ENCODE measurements at regions not wholly inside any gene's neighbourhood (a gene's known extent, or its start where the extent isn't known, plus 50 kb on each side); places are given as distances from the start of the nearest gene placed in this dataset.
A peak's percentile ranks its signal among the peaks of the same experiment; 100 is the strongest.

DNA sequence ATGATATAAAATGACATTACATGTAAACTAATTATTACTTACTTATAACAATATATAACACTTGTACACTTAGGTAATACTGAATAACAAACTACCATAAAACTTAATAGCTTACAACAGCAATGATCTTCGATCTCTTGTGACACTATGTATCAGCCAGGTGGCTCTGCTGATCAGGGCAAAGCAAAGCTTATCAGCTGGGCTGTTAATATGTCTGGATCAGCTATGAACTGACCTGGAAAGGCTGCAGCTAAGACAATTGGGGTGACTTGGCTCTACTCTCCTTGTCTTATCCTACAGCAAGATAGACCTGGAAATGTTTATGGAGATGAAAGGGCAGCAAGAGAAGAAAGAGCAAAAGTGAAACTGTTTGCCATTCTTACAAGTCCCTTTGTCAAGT is 511.3 kb downstream of the TLR4 start:
- DNase-seq (ENCODE audit: low read depth): no peak
- in situ Hi-C loops (cut with HindIII; ENCODE audit: low pct_unique_long_range_greater_than_20kb, low sequenced_read_pairs): no loop called here

DNA sequence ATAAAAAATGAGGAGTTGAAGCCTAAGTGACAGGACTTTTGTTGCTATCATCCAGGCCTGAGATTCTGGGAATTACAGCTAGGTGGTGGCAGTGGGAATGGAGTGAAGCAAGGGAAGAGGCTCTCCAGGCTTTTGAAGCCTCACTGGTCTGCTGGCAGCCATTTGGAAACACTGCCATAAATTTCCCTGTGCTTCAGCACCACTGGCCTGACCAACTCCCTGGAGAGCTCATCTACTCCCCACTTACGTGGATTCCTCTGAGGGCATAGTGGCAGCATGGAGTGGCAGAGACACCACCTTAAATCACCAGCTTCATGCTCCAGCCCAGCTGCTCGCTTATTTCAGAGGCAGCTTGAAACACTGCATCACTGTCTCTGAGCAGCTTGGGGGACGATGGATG is 518.2 kb downstream of the TLR4 start:
- in situ Hi-C loops (cut with HindIII; ENCODE audit: low pct_unique_long_range_greater_than_20kb, low sequenced_read_pairs): no loop called here
- peak; percentile 34 for DNase-seq (ENCODE audit: low read depth)

DNA sequence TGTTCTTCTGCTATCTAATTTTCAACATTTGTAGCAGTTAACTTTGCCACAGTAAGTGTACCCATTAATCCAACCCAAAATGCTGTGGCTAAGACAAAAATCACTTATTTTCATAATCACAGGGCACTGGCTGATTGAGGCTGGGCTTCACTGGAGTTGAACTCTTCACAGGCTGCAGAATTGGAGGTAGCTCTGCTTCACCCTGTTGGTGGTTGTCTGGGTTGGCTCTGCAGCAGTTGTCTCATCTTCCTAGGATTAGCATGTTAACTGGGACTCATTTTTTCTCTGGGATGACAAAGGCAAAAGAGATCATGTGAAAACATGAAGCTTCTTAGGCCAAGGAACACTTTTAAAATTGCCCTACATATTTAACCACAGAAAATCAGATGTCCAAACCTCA is 518.9 kb downstream of the TLR4 start:
- in situ Hi-C loops (cut with HindIII; ENCODE audit: low pct_unique_long_range_greater_than_20kb, low sequenced_read_pairs): no loop called here
- DNase-seq (ENCODE audit: low read depth): no peak

DNA sequence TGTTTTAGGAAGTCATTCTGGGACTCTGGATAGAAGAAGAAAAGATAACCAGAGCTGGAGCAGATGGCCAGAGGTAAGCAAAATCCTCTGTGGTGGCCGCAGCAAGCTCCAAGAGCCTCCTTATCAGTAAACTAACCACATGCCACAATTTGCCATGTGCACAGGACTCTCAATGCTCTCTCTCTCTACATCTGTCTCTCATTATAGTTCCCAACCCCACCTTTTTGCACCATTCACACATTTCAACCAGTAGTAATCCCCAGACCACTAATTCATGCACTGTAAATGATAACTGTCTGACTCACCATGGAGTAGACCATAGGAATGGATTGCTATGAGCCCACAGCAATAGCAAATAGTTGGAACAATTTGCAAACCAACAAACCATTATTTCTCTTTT is 526.1 kb downstream of the TLR4 start:
- in situ Hi-C loops (cut with HindIII; ENCODE audit: low pct_unique_long_range_greater_than_20kb, low sequenced_read_pairs): no loop called here
- no peak for DNase-seq (ENCODE audit: low read depth)

DNA sequence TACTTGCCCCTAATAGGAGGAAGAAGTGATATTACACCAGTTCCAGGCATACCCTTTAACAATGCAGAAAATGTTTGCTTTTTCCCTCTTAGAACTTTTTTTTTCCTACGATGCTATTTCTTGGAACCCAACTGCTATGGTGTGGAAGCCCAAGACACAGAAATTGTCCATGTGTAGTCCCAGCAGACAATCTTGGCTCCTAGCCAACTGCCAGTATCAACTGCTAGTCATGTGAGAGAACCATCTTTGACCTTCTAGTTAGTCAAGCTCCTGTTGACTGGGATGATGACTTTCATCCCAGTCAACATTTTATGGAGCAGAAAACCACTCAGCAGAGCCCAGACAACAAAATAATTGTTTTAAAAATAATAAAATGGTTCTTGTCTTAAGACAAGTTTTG is 532.4 kb downstream of the TLR4 start:
- DNase-seq (ENCODE audit: low read depth): no peak
- in situ Hi-C loops (cut with HindIII; ENCODE audit: low pct_unique_long_range_greater_than_20kb, low sequenced_read_pairs): no loop called here

DNA sequence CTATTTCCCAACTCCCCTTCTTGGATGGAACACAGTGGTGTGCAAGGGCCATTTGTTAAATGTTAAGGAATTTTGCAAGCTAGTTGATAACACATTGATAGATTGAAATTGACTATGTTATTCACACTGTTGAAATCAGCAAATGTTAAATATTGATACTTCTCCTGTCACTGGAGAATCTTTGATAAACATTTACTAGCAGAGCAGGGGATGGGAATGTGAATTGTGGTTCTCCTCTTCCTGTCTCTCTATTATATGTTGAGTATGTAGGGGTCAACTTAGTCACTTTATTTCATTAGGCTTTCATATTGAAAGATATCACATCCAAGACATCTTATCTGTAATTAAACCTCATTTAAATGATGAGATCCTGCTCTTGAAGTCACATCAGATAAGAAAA is 533.9 kb downstream of the TLR4 start:
- in situ Hi-C loops (cut with HindIII; ENCODE audit: low pct_unique_long_range_greater_than_20kb, low sequenced_read_pairs): no loop called here
- no peak for DNase-seq (ENCODE audit: low read depth)

DNA sequence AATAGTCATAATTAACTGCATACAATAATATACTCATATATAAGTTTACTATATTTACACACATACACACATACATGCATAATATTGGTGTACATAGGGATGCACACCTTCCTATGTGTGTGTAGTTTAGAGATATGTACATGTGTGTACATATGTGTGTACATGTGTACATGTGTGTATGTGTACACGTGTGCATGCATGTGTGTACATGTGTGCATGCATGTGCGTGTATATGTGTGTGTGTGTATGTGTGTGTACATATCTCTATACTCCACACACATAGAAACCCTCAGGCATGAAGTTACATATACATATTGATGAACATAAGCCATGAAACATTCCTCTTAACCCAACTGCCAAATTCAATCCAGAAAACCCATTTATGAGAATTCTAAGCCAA is 547.8 kb downstream of the TLR4 start:
- DNase-seq (ENCODE audit: low read depth): no peak
- in situ Hi-C loops (cut with HindIII; ENCODE audit: low pct_unique_long_range_greater_than_20kb, low sequenced_read_pairs): no loop called here

DNA sequence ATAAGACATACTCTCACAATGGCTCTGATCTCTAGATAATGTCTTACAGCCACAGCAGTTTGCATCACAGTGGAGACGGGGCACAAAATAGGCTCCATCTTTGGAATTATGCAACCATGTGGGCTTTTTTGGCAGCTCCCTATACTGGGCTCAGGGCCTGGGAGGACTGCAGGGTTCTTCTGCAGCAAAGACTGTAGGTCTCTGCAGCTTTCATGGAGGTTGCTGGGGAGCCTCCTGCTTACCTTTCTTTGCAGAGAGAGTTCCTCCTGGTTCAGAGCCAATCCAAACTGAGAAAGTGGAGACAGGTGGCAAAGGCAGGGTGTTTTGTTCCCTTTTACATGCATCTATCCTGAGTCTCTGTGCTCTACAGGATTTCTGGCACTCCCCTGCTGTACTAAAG is 558.0 kb downstream of the TLR4 start:
- no peak for DNase-seq (ENCODE audit: low read depth)
- in situ Hi-C loops (cut with HindIII; ENCODE audit: low pct_unique_long_range_greater_than_20kb, low sequenced_read_pairs): no loop called here

DNA sequence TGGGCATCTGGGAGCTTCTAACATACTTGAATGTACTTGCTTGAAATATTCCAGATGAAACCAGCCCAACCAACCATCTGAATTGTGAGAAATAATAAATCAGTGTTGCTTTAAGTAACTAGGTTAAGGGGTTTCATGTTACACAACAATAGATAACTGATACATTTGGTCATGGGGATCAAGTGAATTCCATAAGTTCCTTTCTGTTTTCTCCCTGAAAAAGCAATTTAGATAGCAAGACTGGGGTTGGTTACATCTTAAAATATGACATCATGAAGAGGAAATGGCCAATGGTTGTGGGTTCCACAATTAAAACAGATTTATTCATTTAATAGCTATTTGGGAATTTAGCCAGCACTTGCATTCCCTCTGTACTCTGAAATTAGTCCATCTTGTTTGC is 559.7 kb downstream of the TLR4 start:
- in situ Hi-C loops (cut with HindIII; ENCODE audit: low pct_unique_long_range_greater_than_20kb, low sequenced_read_pairs): no loop called here
- DNase-seq (ENCODE audit: low read depth): no peak

DNA sequence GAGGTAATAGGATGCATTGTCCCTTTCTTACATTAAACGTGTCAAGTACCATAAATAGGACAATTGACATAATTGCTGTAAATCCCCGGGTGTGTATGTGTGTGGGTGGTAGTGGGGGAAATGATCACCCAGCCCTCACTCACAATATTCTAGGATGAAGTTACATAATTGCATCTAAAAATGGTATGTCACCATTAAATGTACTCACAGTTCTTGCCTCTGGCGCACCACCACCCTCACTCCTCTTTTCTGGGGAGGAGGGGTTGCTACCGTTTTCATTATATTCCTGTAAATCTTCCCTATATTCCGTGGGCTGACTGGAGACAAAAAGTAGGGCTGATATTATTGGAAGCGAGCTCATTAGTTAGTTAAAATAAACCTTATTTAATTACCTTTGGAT is 563.8 kb downstream of the TLR4 start:
- no peak for DNase-seq (ENCODE audit: low read depth)
- in situ Hi-C loops (cut with HindIII; ENCODE audit: low pct_unique_long_range_greater_than_20kb, low sequenced_read_pairs): no loop called here

DNA sequence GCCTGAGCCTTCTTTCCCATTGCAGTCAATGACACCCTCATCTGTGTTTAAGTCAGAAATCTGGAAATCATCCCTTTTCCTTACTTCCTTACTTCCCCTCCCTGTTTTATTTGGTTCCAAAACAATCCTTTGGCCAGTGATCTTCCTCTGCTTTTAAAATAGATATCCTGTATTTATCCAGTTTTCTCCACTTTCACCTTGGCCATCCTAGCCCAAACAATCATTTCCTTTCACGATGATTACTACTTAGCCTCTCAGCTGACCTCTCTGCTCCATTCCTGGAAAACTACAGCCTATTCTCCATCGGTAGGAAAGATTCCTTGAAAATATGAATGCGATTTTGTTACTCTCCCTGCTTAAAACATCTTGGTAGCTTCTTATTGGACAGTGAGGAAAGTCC is 565.4 kb downstream of the TLR4 start:
- DNase-seq (ENCODE audit: low read depth): no peak
- in situ Hi-C loops (cut with HindIII; ENCODE audit: low pct_unique_long_range_greater_than_20kb, low sequenced_read_pairs): no loop called here

DNA sequence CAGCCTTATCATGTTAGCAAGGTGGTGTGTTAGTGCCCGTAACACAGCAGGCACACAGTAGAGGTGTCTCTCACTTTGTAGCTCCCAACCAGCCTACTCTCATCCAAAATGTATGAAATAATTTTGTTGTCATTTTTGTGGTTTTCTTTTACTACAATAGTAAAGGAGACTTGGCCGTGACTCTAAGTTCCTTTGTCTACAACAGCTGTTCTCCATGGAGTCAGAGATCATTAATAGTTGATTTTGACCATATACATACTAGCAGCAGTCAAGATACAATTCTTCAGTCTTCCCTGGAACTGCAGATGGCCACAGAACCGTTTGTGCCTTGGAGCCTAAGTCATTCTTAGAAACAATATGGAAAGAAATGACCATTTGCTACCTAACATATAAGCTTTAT is 567.1 kb downstream of the TLR4 start:
- DNase-seq (ENCODE audit: low read depth): no peak
- in situ Hi-C loops (cut with HindIII; ENCODE audit: low pct_unique_long_range_greater_than_20kb, low sequenced_read_pairs): no loop called here

DNA sequence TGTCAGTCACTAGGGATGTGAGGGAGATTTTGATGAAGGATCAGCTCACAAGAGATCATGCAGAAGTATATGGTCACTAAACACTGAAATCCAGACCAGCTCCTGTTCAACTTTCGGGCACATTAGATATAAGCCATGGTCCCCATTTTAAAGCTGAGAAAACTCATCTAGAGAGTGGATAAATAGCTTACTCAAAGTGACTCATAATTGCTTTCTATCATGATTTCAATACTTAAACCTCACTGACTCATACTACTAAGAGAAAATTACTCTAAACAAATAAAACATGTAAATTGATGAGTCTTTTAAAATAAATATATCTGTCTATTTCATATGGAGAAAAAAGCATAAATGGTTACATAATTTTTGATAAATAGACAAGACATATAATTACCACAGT is 567.7 kb downstream of the TLR4 start:
- DNase-seq (ENCODE audit: low read depth): no peak

DNA sequence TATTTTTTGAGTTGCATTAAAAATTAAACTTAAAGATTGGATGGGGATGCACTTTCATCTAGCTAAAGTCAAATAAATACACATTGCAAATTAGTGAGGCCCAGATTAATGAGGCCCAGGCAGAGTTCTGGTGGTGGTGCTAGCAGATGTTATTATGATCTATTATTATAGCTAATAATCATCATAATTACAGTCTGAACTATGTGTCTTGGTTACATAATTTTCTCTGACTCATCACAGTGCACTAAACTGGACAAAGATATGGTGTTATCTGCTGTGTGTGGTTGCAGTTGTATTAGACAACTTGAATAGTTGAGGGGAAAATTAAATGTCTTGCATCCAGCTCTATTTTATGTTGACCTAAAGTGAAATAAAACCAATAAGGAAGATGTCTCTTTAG is 568.8 kb downstream of the TLR4 start:
- DNase-seq (ENCODE audit: low read depth): no peak
- in situ Hi-C loops (cut with HindIII; ENCODE audit: low pct_unique_long_range_greater_than_20kb, low sequenced_read_pairs): no loop called here

More for the DNA sequence above, 567.7 kb downstream of the TLR4 start:
- in situ Hi-C loops (cut with HindIII; ENCODE audit: low pct_unique_long_range_greater_than_20kb, low sequenced_read_pairs): no loop called here

DNA sequence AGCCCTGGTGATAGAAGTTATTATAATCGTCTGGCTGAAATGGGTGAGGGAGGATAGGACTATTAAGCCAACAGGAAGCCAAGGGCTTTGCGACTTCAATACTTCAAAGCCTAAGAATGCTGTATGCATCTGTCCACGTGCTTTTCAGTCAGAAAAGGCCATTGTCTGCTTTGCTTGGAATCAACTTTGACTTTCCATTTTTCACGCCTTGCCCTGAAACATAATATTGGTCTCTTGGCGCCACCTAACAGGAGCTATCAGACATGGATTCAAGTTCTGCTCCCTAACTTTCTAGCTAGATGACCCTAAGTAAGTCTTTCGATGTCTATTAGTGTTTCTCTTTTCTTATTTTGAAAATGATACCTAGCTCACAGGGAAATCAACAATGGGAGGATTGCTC is 572.6 kb downstream of the TLR4 start:
- in situ Hi-C loops (cut with HindIII; ENCODE audit: low pct_unique_long_range_greater_than_20kb, low sequenced_read_pairs): no loop called here
- DNase-seq (ENCODE audit: low read depth): no peak

DNA sequence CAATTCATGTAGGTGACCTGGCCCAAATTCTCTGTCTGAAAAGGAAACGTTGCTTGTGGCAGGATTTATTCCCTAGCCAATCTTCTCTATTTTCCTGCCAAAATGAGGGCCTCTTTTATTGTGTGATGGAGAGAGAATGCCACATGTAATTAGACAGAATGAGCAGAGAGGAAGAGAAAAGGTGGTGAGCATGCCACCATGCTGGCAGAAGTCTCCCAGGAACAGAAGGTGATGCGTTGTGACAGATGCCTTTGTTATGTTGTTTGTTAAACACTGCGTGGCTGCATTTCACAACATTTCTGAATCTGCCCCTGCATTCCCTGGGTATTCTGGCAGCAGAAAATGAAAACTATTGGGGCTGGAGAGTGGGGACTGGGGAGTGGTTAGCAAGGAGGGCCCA is 577.6 kb downstream of the TLR4 start:
- no peak for DNase-seq (ENCODE audit: low read depth)

DNA sequence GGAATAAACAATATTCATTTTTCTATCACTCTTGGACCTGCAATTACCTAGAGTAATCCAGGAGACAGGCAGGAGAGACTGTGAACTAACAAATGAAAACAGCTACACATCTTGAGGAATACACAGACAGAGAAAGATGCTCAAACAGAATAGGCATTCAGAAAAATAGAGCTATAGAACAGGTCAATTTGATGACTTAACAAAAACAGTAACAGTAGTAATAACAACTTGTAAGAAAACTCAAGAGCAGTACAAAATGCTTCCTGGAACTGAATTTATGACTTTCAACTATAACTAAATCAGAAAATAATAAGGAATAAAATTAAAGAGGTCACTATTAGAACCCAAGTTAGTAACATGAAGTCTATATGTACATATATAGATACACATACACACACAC is 579.3 kb downstream of the TLR4 start:
- in situ Hi-C loops (cut with HindIII; ENCODE audit: low pct_unique_long_range_greater_than_20kb, low sequenced_read_pairs): no loop called here
- DNase-seq (ENCODE audit: low read depth): no peak

More for the DNA sequence above, 577.6 kb downstream of the TLR4 start:
- in situ Hi-C loops (cut with HindIII; ENCODE audit: low pct_unique_long_range_greater_than_20kb, low sequenced_read_pairs): no loop called here

DNA sequence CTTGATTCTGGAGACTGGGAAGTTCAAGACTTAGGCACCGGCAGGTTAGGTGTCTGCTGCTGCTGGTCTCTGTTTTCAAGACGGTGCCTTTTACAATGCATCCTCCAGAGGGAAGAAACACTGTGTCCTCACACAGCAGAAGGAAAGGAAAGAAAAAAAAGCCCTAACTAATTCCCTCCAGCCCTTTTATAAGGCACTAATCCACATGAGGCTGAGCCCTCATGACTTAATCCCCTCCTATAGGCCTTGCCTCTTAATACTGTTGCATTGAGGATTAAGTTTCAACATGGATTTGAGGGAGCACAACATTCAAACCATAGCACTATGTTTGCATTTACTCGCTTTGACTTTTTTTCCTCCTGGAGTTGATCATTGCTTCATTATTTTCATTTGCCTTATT is 585.9 kb downstream of the TLR4 start:
- in situ Hi-C loops (cut with HindIII; ENCODE audit: low pct_unique_long_range_greater_than_20kb, low sequenced_read_pairs): no loop called here

DNA sequence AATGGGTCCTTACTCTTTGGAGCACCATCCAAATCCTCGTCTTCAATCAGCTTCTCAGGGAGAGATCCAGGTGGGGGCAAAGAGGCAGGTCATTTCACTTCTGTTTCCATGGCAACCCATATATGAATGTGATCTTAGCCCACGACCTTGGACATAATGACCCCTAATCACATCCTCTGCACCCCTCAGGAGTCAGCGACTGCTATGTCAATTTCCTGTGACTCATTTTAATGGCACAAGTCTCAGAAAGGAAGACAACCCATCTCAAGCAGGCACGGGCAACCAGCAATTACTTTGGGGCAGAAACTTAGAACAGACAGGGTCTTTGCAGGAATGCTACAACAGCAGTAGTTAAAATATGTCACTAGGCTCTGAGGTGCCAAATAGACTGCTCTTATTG is 591.2 kb downstream of the TLR4 start:
- DNase-seq (ENCODE audit: low read depth): no peak
- in situ Hi-C loops (cut with HindIII; ENCODE audit: low pct_unique_long_range_greater_than_20kb, low sequenced_read_pairs): no loop called here

More for the DNA sequence above, 585.9 kb downstream of the TLR4 start:
- DNase-seq (ENCODE audit: low read depth): no peak

DNA sequence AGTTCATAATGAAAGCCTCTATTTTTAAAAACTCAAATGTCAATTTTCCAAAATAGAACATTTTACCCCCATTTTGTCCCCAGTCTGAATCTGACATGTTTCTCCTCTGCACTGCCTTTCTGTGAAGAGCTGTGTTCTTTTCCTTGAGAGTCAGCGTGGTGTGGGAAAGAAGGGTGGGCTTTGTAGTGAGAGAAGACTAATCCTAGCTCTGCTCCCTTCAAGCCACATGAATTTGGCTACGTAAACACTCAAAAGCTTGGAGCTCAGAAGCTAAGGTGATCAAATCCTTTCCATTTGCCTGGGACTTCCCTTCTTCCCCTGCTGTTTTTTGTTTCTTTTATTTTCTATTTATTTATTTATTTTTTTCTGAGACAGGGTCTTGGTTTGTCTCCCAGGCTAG is 598.5 kb downstream of the TLR4 start:
- no peak for DNase-seq (ENCODE audit: low read depth)
- in situ Hi-C loops (cut with HindIII; ENCODE audit: low pct_unique_long_range_greater_than_20kb, low sequenced_read_pairs): no loop called here

DNA sequence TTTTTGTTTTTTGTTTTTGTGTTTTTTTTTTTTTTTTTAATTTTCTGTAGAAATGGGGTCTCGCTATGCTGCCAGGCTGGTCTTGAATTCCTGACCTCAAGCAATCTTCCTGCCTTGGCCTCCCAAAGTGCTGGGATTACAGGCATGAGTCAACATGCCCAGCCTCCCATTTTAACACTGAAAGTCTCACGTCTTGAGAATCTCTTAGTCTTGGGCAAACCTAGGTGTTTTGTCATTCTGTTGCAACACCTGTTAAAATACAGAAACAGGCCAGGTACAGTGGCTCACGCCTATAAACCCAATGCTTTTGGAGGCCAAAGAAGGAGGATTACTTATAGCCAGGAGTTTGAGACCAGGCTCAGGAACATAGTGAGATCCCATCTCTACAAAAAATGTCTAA is 599.0 kb downstream of the TLR4 start:
- no peak for DNase-seq (ENCODE audit: low read depth)
- in situ Hi-C loops (cut with HindIII; ENCODE audit: low pct_unique_long_range_greater_than_20kb, low sequenced_read_pairs): no loop called here
